Activated B cell treated with CpG ODN at 0.5 μM for 24 hours (primary cell): ENCODE measurements at regions not wholly inside any gene's neighbourhood (a gene's known extent, or its start where the extent isn't known, plus 50 kb on each side); places are given as distances from the start of the nearest gene placed in this dataset.

Source experiments
- ATAC-seq: fragments of 200-7000 bp; cut with Tn5 transposase; one replicate; pipeline ENCODE4 v1.10.0; 2021; ENCODE audit warnings: low read depth, mild to moderate bottlenecking, moderate library complexity
- CTCF ChIA-PET: fragments of 350-600 bp; sonication (Branson Sonifier 250); formaldehyde crosslinking; loops from one replicate; lab custom pipeline; 2021; ENCODE audit warnings: antibody characterized with exemption; lab: Charles Lee
- POLR2A ChIA-PET: fragments of 350-600 bp; sonication (Branson Sonifier 250); formaldehyde crosslinking; loops from one replicate; lab custom pipeline; 2021; ENCODE audit warnings: antibody characterized with exemption; lab: Charles Lee
- DNase-seq: peaks from one replicate; pipeline ENCODE4 v3.0.0; 2022
- H3K27ac Mint-ChIP-seq: one replicate; pipeline ENCODE4 v1.8.0; 2020; ENCODE audit warnings: mixed read lengths
- H3K27me3 Mint-ChIP-seq: one replicate; pipeline ENCODE4 v1.8.0; 2021; ENCODE audit warnings: mixed read lengths
- H3K36me3 Mint-ChIP-seq: one replicate; pipeline ENCODE4 v1.8.0; 2021; ENCODE audit warnings: low read depth, mixed read lengths
- H3K4me1 Mint-ChIP-seq: one replicate; pipeline ENCODE4 v1.8.0; 2021; ENCODE audit warnings: mixed read lengths
- H3K4me3 Mint-ChIP-seq: one replicate; pipeline ENCODE4 v1.8.0; 2020; ENCODE audit warnings: mild to moderate bottlenecking, mixed read lengths
- H3K9me3 Mint-ChIP-seq: one replicate; pipeline ENCODE4 v1.8.0; 2020; ENCODE audit warnings: mixed read lengths
- intact Hi-C: fragments of 100-400 bp; cut with micrococcal nuclease; formaldehyde crosslinking; loops from one replicate; pipeline ENCODE4 v1.15.1; 2024
- TF ChIP-seq, protein P1 (sequence below): fragments of 200-600 bp; IDR thresholded peaks from one replicate; pipeline ENCODE4 v1.8.0; 2022; ENCODE audit warnings: antibody characterized with exemption, mild to moderate bottlenecking

DNA sequence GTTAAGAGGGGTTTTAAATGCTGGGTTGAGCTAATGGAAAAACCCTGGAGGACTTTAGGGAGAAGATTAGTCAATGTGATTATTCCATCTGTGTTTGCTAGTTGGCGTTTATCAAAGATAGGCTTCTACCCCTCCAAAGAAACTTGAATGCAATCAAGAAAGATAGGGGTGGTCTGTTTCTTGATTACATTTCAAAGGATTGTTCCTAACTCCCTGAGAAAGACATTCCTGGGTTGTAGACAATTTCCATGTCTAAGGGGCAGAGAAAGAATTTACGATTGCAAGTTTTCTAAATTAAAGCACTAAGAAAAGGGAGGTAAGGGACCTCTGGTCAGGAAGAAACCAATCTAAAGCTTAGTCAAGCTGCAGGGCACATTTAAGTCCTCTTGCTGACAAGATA is 2268.7 kb downstream of the LRRC4C start:
- Mint-ChIP-seq H3K36me3 (no peaks in the 10 kb centered on the region), H3K4me3 (no peak overlapping the region), H3K27me3 (no peaks in the 10 kb centered on the region), H3K4me1 (no peaks in the 10 kb centered on the region), H3K9me3 (peaks cover 2% of the 10 kb centered on the region), H3K27ac (no peak overlapping the region)
- intact Hi-C loops, result no loop called here
- ChIA-PET POLR2A (no interaction called here), CTCF (no interaction called here)
- DNase-seq (no peak), ATAC-seq (no peak)
- TF ChIP-seq, protein P1, sequence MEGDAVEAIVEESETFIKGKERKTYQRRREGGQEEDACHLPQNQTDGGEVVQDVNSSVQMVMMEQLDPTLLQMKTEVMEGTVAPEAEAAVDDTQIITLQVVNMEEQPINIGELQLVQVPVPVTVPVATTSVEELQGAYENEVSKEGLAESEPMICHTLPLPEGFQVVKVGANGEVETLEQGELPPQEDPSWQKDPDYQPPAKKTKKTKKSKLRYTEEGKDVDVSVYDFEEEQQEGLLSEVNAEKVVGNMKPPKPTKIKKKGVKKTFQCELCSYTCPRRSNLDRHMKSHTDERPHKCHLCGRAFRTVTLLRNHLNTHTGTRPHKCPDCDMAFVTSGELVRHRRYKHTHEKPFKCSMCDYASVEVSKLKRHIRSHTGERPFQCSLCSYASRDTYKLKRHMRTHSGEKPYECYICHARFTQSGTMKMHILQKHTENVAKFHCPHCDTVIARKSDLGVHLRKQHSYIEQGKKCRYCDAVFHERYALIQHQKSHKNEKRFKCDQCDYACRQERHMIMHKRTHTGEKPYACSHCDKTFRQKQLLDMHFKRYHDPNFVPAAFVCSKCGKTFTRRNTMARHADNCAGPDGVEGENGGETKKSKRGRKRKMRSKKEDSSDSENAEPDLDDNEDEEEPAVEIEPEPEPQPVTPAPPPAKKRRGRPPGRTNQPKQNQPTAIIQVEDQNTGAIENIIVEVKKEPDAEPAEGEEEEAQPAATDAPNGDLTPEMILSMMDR, result no peak

DNA sequence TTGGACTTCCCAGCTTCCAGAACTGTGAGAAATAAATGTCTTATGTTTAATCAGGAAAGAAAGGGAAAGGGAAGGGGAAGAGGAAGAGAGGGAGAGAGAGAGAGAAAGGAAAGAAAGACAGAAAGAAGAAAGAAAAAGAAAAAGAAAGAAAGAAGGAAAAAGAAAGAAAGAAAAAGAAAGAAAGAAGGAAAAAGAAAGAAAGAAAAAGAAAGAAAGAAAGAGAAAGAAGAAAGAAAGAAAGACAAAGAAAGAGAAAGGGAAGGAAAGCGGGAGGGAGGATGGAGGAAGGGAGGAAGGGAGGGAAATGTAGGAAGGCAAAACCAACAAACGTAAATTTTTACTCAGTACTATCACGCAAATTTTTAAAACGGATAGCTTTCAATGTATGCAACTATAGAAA is 2281.8 kb downstream of the LRRC4C start:
- ChIA-PET POLR2A (no interaction called here), CTCF (no interaction called here)
- H3K27ac Mint-ChIP-seq, result no peak overlapping the region
- no peaks in the 10 kb centered on the region for H3K4me1 Mint-ChIP-seq
- no peak for ATAC-seq
- H3K27me3 Mint-ChIP-seq, result no peaks in the 10 kb centered on the region
- TF ChIP-seq, protein P1, result no peak
- intact Hi-C loops, result no loop called here
- no peak overlapping the region for H3K4me3 Mint-ChIP-seq
- DNase-seq, result no peak
- no peaks in the 10 kb centered on the region for H3K36me3 Mint-ChIP-seq
- H3K9me3 Mint-ChIP-seq, result no peaks in the 10 kb centered on the region

DNA sequence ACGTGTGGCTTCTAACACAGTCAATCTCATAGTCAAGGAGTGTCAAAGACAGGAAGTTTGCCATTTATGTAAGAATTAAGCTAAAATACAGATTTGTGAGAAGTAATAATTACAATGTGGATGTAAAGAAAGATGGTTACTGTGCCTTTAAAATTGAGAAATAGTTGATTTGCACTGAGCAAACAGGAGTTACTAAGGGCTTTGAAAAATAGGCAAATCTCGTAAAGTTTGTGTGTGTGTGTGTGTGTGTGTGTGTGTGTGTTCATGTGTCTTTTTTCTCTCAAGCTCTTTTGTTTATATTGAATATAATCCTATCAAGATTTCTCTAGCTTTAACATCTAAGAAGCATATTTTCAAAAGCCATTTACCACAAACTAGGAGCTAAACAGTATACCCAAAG is 2284.5 kb downstream of the LRRC4C start:
- peaks cover 2% of the 10 kb centered on the region for H3K9me3 Mint-ChIP-seq
- H3K27me3 Mint-ChIP-seq, result no peaks in the 10 kb centered on the region
- no peaks in the 10 kb centered on the region for H3K36me3 Mint-ChIP-seq
- intact Hi-C loops, result no loop called here
- no peak overlapping the region for H3K27ac Mint-ChIP-seq
- DNase-seq (no peak), ATAC-seq (no peak)
- POLR2A ChIA-PET, result no interaction called here
- TF ChIP-seq, protein P1, result no peak
- H3K4me1 Mint-ChIP-seq, result no peaks in the 10 kb centered on the region
- CTCF ChIA-PET, result no interaction called here
- H3K4me3 Mint-ChIP-seq, result no peak overlapping the region

DNA sequence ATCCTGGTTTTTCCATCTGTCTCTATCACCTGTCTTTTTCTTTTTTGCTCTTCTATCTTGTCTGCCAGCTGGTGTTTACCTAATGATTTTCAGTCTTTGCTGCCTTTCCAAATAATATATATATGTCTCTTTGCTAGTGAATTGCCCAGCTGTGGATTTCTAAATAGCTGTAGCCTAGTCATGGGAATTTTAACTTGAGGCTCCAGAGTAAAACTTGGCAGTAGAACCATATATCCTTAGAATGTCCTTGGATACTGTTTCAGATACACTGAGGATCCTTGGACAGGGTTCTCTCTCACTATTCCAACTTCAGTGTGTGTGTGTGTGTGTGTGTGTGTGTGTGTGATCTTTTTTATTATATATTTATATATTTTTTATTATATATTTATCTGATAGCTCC is 2285.3 kb downstream of the LRRC4C start:
- CTCF ChIA-PET, result no interaction called here
- no peaks in the 10 kb centered on the region for H3K4me1 Mint-ChIP-seq
- no peaks in the 10 kb centered on the region for H3K27me3 Mint-ChIP-seq
- ATAC-seq, result no peak
- DNase-seq, result no peak
- POLR2A ChIA-PET, result no interaction called here
- H3K4me3 Mint-ChIP-seq, result no peak overlapping the region
- H3K27ac Mint-ChIP-seq, result no peak overlapping the region
- TF ChIP-seq, protein P1, result no peak
- intact Hi-C loops, result no loop called here
- H3K36me3 Mint-ChIP-seq, result no peaks in the 10 kb centered on the region
- peaks cover 2% of the 10 kb centered on the region for H3K9me3 Mint-ChIP-seq

DNA sequence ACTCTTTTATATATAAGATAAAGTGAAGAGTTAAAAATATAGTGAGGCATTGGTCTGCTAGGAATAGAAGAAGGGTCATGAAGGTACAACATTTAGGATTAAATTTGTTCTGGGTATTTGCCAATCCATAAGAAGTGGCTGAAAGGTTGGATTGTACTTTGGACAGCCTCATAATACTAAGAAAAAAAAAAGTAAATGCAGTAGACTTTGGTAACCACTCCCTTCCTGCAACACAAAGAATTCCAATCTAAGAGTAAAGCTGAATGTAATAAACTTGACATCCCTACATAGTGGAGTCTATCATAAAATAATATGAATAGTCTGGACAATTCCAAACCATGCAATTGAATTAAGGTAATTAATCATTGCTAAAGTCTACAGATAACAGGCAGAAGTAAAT is 2294.4 kb downstream of the LRRC4C start:
- CTCF ChIA-PET, result no interaction called here
- Mint-ChIP-seq H3K4me1 (no peaks in the 10 kb centered on the region), H3K9me3 (peaks cover 3% of the 10 kb centered on the region), H3K36me3 (no peaks in the 10 kb centered on the region), H3K4me3 (no peak overlapping the region), H3K27ac (no peak overlapping the region), H3K27me3 (no peaks in the 10 kb centered on the region)
- intact Hi-C loops, result no loop called here
- POLR2A ChIA-PET, result no interaction called here
- DNase-seq (no peak), ATAC-seq (no peak)
- TF ChIP-seq, protein P1, result no peak
